Glutamatergic neuron (in vitro differentiated cells): ENCODE measurements at regions not wholly inside any gene's neighbourhood (a gene's known extent, or its start where the extent isn't known, plus 50 kb on each side); places are given as distances from the start of the nearest gene placed in this dataset.
"Not testable (repeated sequence)": the region's sequence is repeated elsewhere in the genome, so short reads cannot be mapped to it uniquely, and the experiment has no call there.

Experiments
- DNase-seq: peaks from one replicate; pipeline ENCODE4 v3.0.0; 2022
- H3K27ac Mint-ChIP-seq: one replicate; pipeline ENCODE4 v1.8.0; 2020; ENCODE audit warnings: mild to moderate bottlenecking, mixed read lengths, inconsistent platforms; ENCODE audit not compliant: unreplicated experiment
- H3K27me3 Mint-ChIP-seq: one replicate; pipeline ENCODE4 v1.8.0; 2020; ENCODE audit warnings: mild to moderate bottlenecking, moderate library complexity, mixed read lengths, inconsistent platforms; ENCODE audit not compliant: unreplicated experiment
- H3K36me3 Mint-ChIP-seq: one replicate; pipeline ENCODE4 v1.8.0; 2020; ENCODE audit warnings: mild to moderate bottlenecking, mixed read lengths, inconsistent platforms; ENCODE audit not compliant: unreplicated experiment
- H3K4me1 Mint-ChIP-seq: one replicate; pipeline ENCODE4 v1.8.0; 2020; ENCODE audit warnings: mild to moderate bottlenecking, low read depth, mixed read lengths, inconsistent platforms; ENCODE audit not compliant: unreplicated experiment
- H3K4me3 Mint-ChIP-seq: one replicate; pipeline ENCODE4 v1.8.0; 2020; ENCODE audit warnings: mild to moderate bottlenecking, mixed read lengths, inconsistent platforms; ENCODE audit not compliant: unreplicated experiment
- H3K9me3 Mint-ChIP-seq: one replicate; pipeline ENCODE4 v1.8.0; 2020; ENCODE audit warnings: mild to moderate bottlenecking, moderate library complexity, mixed read lengths, inconsistent platforms; ENCODE audit not compliant: unreplicated experiment
- TF ChIP-seq, protein P1 (sequence below): fragments of 200-600 bp; sonication (generic); IDR thresholded peaks from one replicate; pipeline ENCODE4 v1.5.0; 2021; ENCODE audit not compliant: partially characterized antibody, unreplicated experiment

DNA sequence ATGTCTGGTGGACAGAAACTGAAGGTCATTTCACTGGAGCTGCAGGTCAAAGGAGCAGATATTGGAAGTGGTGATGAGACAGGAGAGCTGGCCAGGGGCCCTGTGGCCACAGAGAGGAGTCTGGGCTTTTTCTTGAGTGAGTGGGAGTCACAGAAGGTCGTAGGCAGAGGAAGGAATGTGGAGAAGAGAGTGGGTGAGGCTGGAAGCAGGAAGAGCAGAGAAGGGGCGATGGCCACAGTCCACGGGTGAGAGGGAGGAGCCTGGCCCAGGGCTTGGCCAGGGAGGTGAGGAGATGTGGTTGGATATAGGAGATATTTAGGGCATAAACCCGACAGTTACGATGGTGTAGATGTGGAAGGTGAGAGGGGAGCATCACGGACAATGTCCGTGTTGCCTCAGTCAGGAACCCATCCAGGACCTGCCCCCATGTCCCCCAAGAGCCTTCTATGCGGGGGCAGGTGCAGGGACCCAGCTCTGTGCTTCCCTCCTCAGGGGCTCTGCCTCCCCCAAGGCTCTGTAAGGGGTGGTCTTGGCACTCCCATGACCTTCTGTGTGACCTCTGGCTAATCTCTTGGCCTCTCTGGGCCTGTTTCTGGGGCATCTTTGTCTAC, 150.5 kb upstream of the PTPN1 start:
- H3K4me1 Mint-ChIP-seq = peaks cover 11% of the 10 kb centered on the region
- DNase-seq = no peak
- peaks cover 7% of the 10 kb centered on the region for H3K27me3 Mint-ChIP-seq
- TF ChIP-seq, protein P1, sequence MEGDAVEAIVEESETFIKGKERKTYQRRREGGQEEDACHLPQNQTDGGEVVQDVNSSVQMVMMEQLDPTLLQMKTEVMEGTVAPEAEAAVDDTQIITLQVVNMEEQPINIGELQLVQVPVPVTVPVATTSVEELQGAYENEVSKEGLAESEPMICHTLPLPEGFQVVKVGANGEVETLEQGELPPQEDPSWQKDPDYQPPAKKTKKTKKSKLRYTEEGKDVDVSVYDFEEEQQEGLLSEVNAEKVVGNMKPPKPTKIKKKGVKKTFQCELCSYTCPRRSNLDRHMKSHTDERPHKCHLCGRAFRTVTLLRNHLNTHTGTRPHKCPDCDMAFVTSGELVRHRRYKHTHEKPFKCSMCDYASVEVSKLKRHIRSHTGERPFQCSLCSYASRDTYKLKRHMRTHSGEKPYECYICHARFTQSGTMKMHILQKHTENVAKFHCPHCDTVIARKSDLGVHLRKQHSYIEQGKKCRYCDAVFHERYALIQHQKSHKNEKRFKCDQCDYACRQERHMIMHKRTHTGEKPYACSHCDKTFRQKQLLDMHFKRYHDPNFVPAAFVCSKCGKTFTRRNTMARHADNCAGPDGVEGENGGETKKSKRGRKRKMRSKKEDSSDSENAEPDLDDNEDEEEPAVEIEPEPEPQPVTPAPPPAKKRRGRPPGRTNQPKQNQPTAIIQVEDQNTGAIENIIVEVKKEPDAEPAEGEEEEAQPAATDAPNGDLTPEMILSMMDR = no peak
- H3K4me3 Mint-ChIP-seq = no peak overlapping the region
- H3K9me3 Mint-ChIP-seq = peaks cover 10% of the 10 kb centered on the region
- no peaks in the 10 kb centered on the region for H3K36me3 Mint-ChIP-seq
- no peak overlapping the region for H3K27ac Mint-ChIP-seq

DNA sequence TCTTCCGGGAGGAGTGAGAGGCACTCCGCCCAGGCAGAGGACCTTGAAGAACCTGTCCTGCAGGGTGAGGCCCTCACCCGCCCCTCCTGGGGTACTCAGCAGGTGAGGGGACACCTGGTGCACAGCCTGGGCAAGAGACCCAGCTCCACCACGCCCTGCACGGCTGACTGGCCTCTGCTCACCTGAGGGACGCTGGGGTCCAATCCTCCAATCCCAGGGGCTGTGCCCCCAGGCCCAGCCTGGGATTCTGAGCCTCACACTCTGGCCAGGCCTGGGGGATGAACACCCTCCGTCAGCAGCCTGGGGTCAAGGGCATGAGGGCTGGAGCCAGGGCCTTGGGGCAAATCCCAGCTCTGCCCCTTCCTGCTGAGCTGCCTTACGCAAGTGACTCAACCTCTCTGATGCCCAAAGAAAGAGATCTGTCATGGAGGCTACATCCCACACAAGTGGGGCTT, 149.9 kb upstream of the PTPN1 start:
- H3K27me3 Mint-ChIP-seq = peaks cover 7% of the 10 kb centered on the region
- H3K4me3 Mint-ChIP-seq = no peak overlapping the region
- no peak overlapping the region for H3K27ac Mint-ChIP-seq

DNA sequence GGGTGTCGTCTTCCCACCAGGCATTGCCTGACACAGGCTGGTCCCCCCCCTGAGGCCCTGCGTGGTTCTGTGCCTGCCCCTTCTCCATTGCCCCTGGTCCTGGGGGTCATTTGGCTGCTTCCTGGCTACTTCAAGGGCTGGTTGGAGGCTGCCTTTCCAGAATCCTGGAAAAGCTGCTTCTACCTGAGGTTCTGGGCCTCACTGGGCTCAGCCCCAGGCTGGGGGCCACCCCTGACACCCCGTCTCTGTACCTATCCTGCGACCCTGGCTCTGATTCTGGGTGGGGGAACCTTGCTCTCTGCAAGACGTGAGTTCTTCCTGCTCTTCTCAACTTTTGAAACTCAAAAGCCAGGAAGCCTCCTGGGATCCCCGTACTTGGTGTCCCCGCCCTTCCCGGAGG, 149.3 kb upstream of the PTPN1 start:
- TF ChIP-seq, protein P1 = no peak
- Mint-ChIP-seq H3K36me3 (no peaks in the 10 kb centered on the region), H3K27ac (no peak overlapping the region), H3K4me3 (no peak overlapping the region), H3K9me3 (peaks cover 7% of the 10 kb centered on the region), H3K4me1 (peaks cover 9% of the 10 kb centered on the region), H3K27me3 (peaks cover 7% of the 10 kb centered on the region)
- no peak for DNase-seq

More for the DNA sequence above, 149.9 kb upstream of the PTPN1 start:
- Mint-ChIP-seq H3K4me1 (peaks cover 11% of the 10 kb centered on the region), H3K36me3 (no peaks in the 10 kb centered on the region), H3K9me3 (peaks cover 10% of the 10 kb centered on the region)
- TF ChIP-seq, protein P1 = no peak
- no peak for DNase-seq

DNA sequence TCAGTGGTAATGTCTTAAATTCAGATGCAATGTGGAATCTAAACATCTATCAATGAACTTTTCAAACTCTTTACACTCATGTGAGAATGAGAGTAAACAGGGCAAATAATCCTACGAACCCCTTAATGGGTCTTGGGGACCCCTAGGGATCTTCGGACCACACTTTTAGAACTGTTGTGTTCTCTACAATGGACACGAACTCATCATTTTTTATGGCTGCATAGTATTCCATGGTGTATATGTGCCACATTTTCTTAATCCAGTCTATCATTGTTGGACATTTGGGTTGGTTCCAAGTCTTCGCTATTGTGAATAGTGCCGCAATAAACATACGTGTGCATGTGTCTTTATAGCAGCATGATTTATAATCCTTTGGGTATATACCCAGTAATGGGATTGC, 148.0 kb upstream of the PTPN1 start:
- not testable (repeated sequence) for H3K27me3 Mint-ChIP-seq, DNase-seq, H3K9me3 Mint-ChIP-seq, H3K27ac Mint-ChIP-seq, H3K4me1 Mint-ChIP-seq, H3K36me3 Mint-ChIP-seq, H3K4me3 Mint-ChIP-seq

DNA sequence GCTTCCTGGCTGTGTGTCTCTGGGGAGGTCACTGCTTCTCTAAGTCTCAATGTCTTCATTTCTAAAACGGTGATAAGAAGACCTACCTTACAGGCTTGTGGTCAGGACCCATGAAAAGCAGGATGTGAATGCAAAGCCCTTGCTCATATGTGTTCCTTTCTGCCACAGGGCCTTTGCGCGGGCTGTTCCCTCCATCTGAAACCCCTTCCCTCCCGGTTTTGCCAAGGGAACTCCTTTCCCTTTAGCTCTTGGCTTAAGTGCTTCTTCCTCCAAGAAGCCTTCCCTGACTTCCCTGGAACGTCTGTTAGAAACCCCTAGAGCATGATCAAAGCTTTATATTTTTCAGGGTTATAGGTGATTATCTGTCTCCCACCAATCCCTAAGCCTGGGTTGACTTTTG, 147.2 kb upstream of the PTPN1 start:
- H3K27ac Mint-ChIP-seq = no peak overlapping the region
- no peak overlapping the region for H3K4me3 Mint-ChIP-seq
- peaks cover 6% of the 10 kb centered on the region for H3K27me3 Mint-ChIP-seq
- TF ChIP-seq, protein P1 = no peak
- no peaks in the 10 kb centered on the region for H3K36me3 Mint-ChIP-seq
- peaks cover 6% of the 10 kb centered on the region for H3K9me3 Mint-ChIP-seq
- peaks cover 5% of the 10 kb centered on the region for H3K4me1 Mint-ChIP-seq
- DNase-seq = no peak
